ENCODE measurements at regions not wholly inside any gene's neighbourhood (a gene's known extent, or its start where the extent isn't known, plus 50 kb on each side); places are given as distances from the start of the nearest gene placed in this dataset.

- no peaks in the 10 kb centered on the region for H3K27me3 Mint-ChIP-seq
Measured at GRCh38 chr5:9845185-9845584, 215.0 kb upstream of the TAS2R1 start.

GRCh38 chr5:9841516-9842170 lies 211.5 kb upstream of the TAS2R1 start:
- no peak overlapping the region for H3K9ac ChIP-seq (ENCODE audit: low read length)
- intact Hi-C loops (cut with micrococcal nuclease), result no loop called here
- no peaks in the 10 kb centered on the region for H3K27me3 ChIP-seq (replicated peaks in 1 of 4; ENCODE audit: control extremely low read depth in 1 of 4, control insufficient read depth in 3 of 4, insufficient read depth in 4 of 4, low read length in 3 of 4)
- Mint-ChIP-seq H3K4me3 (no peak overlapping the region), H3K27ac (no peak overlapping the region), H3K9me3 (ENCODE audit: insufficient read depth) (peaks cover 7% of the 10 kb centered on the region), H3K27me3 (no peaks in the 10 kb centered on the region), H3K4me1 (no peaks in the 10 kb centered on the region)
- no CpG with 5 or more reads among the region's 2 CpGs for WGBS (ENCODE audit: insufficient coverage)
- ATAC-seq (ENCODE audit: low read depth), result no peak
- no peak overlapping the region for H2AFZ ChIP-seq (ENCODE audit: insufficient read depth, low read depth, low read length, poor library complexity, severe bottlenecking)
- no peaks in the 10 kb centered on the region for H3K4me1 ChIP-seq (ENCODE audit: control insufficient read depth in 2 of 2, insufficient read depth in 2 of 2, low read length in 2 of 2)
- H3K36me3 ChIP-seq (replicated peaks in 1 of 2; ENCODE audit: control extremely low read depth in 1 of 2, control insufficient read depth in 1 of 2, extremely low read depth in 1 of 2, insufficient read depth in 2 of 2, low read length in 1 of 2), result no peaks in the 10 kb centered on the region
- TF ChIP-seq EZH2 (IDR thresholded peaks at IDR 0.05; ENCODE audit: borderline replicate concordance, insufficient read depth, low read depth, low read length, poor library complexity, severe bottlenecking) (no peak), CTCF (IDR thresholded peaks at IDR 0.05) (no peak)
- H3K9me3 ChIP-seq (ENCODE audit: control extremely low read depth in 1 of 3, control insufficient read depth in 2 of 3, insufficient read depth in 1 of 3, low read length in 2 of 3), result peaks cover 0 to 5% (median 0%) of the 10 kb centered on the region in 3 donors
- no peaks in the 10 kb centered on the region for H3K79me2 ChIP-seq (ENCODE audit: control insufficient read depth, insufficient read depth, low read length)
- H3K4me3 ChIP-seq (ENCODE audit: control extremely low read depth in 1 of 5, extremely low read depth in 1 of 5, insufficient read depth in 1 of 5, low read depth in 2 of 5, low read length in 4 of 5), result no peak overlapping the region
- ChIA-PET CTCF (no interaction called here), POLR2A (no interaction called here)
- DNase-seq, result no peak
- H3K4me2 ChIP-seq (replicated peaks; ENCODE audit: low read depth, low read length, poor library complexity, severe bottlenecking), result no peak overlapping the region
- no peaks in the 10 kb centered on the region for H4K20me1 ChIP-seq (ENCODE audit: control insufficient read depth, insufficient read depth, low read length, poor library complexity, severe bottlenecking)
- no peak overlapping the region for H3K27ac ChIP-seq (ENCODE audit: low read length in 2 of 2)

More at GRCh38 chr5:9845185-9845584, 215.0 kb upstream of the TAS2R1 start:
- Histone ChIP-seq H2AFZ (ENCODE audit: insufficient read depth, low read depth, low read length, poor library complexity, severe bottlenecking) (no peak overlapping the region), H3K36me3 (replicated peaks in 1 of 2; ENCODE audit: control extremely low read depth in 1 of 2, control insufficient read depth in 1 of 2, extremely low read depth in 1 of 2, insufficient read depth in 2 of 2, low read length in 1 of 2) (no peaks in the 10 kb centered on the region), H3K27ac (ENCODE audit: low read length in 2 of 2) (no peak overlapping the region), H3K4me2 (replicated peaks; ENCODE audit: low read depth, low read length, poor library complexity, severe bottlenecking) (no peak overlapping the region), H3K9me3 (ENCODE audit: control extremely low read depth in 1 of 3, control insufficient read depth in 2 of 3, insufficient read depth in 1 of 3, low read length in 2 of 3) (peaks cover 0 to 5% (median 0%) of the 10 kb centered on the region in 3 donors), H3K4me3 (ENCODE audit: control extremely low read depth in 1 of 5, extremely low read depth in 1 of 5, insufficient read depth in 1 of 5, low read depth in 2 of 5, low read length in 4 of 5) (no peak overlapping the region), H3K4me1 (ENCODE audit: control insufficient read depth in 2 of 2, insufficient read depth in 2 of 2, low read length in 2 of 2) (no peaks in the 10 kb centered on the region), H4K20me1 (ENCODE audit: control insufficient read depth, insufficient read depth, low read length, poor library complexity, severe bottlenecking) (no peaks in the 10 kb centered on the region), H3K79me2 (ENCODE audit: control insufficient read depth, insufficient read depth, low read length) (no peaks in the 10 kb centered on the region), H3K9ac (ENCODE audit: low read length) (no peak overlapping the region), H3K27me3 (replicated peaks in 1 of 4; ENCODE audit: control extremely low read depth in 1 of 4, control insufficient read depth in 3 of 4, insufficient read depth in 4 of 4, low read length in 3 of 4) (no peaks in the 10 kb centered on the region)
- Mint-ChIP-seq H3K4me3 (no peak overlapping the region), H3K9me3 (ENCODE audit: insufficient read depth) (peaks cover 2% of the 10 kb centered on the region), H3K4me1 (no peaks in the 10 kb centered on the region), H3K27ac (no peak overlapping the region)
- ChIA-PET POLR2A (no interaction called here), CTCF (no interaction called here)
- WGBS (ENCODE audit: insufficient coverage), result no CpG with 5 or more reads among the region's 2 CpGs
- intact Hi-C loops (cut with micrococcal nuclease), result no loop called here
- TF ChIP-seq EZH2 (IDR thresholded peaks at IDR 0.05; ENCODE audit: borderline replicate concordance, insufficient read depth, low read depth, low read length, poor library complexity, severe bottlenecking) (no peak), CTCF (IDR thresholded peaks at IDR 0.05) (no peak)
- DNase-seq, result no peak
- no peak for ATAC-seq (ENCODE audit: low read depth)

Data from B cell (primary cell).